ENCODE measurements at regions not wholly inside any gene's neighbourhood (a gene's known extent, or its start where the extent isn't known, plus 50 kb on each side); places are given as distances from the start of the nearest gene placed in this dataset.
"Not testable (repeated sequence)": the region's sequence is repeated elsewhere in the genome, so short reads cannot be mapped to it uniquely, and the experiment has no call there.

DNA sequence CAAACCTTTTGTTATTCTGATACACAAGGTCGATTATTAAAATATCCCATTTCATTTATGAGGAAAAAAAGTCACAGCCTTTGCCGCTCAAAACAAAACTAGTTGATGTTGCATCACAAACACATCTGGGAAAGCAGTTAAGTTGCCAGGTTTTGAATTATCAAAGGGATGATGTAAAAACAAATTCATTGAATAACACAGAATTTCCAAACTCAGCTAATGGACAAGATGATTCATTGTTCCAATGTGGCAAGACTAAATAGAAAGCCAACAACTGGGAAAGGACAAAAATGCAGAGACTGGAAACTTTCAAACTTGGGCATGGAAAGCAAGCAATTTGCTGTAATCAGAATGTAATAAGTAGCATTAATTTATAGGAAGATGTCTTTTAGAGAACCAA lies 610.0 kb upstream of the ZNF385D start:
- Histone ChIP-seq H3K27me3 (no peaks in the 10 kb centered on the region), H3K9me3 (no peaks in the 10 kb centered on the region), H3K36me3 (no peaks in the 10 kb centered on the region), H3K4me3 (no peak overlapping the region)
- no peak for DNase-seq

DNA sequence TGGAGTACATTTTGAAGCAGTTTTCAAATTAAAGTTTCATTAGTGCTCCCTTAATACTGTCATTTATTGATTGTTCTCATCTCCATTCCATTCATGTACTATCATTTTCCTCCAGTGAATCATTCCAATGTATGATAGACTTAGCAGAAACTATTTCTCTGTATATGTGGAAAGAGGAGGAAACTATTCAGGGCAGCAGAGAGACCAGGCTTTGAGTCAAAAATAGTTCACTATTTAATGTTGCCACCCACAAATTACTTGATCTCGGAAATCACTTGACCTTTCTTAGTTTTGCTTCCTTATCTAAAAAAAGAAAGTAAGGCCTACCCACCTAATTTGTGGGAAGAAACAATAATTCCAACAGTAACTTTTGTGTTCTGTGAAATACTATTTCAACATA lies 610.5 kb upstream of the ZNF385D start:
- Histone ChIP-seq H3K9me3 (no peaks in the 10 kb centered on the region), H3K36me3 (no peaks in the 10 kb centered on the region), H3K27me3 (no peaks in the 10 kb centered on the region), H3K4me3 (no peak overlapping the region)
- no peak for DNase-seq

DNA sequence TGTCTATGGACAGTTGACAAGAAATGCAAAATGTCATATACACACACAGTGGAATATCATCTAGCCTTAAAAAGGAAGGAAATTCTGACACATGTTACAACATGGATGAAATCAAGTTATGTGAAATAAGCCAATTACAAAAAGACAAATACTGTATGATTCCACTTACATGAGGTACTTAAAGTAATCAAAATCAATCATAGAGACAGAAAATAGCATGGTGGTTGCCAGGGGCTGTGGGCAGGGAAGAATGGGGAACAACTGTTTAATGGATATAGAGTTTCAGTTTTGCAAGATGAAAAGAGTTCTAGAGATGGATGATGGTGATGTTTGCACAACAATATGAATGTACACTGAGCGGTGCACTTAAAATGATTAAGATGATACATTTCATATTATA lies 613.8 kb upstream of the ZNF385D start:
- Histone ChIP-seq H3K36me3 (no peaks in the 10 kb centered on the region), H3K9me3 (no peaks in the 10 kb centered on the region)
- no peak for DNase-seq

DNA sequence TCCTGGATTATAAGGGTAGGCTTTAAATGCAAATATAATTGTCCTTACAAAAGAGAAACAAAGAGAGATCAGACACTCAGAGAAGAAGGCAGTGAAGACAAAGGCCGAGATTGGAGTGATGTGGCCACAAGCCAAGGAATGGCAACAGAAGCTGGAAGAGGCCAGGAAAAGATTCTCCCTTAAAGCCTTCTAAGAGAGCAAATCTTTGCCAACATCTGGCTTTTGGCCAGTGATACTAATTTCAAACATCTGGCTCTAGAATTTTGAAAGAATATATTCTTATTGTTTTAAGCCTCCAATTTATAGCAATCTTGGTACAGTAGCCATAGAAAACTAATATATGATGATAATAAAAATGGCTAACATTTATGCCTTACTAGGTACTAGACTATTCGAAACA lies 615.8 kb upstream of the ZNF385D start:
- H3K27me3 ChIP-seq = no peaks in the 10 kb centered on the region
- H3K4me3 ChIP-seq = no peak overlapping the region
- H3K36me3 ChIP-seq = no peaks in the 10 kb centered on the region
- no peak for DNase-seq
- H3K9me3 ChIP-seq = no peaks in the 10 kb centered on the region

More for the DNA sequence above, 613.8 kb upstream of the ZNF385D start:
- no peaks in the 10 kb centered on the region for H3K27me3 ChIP-seq
- H3K4me3 ChIP-seq = no peak overlapping the region

DNA sequence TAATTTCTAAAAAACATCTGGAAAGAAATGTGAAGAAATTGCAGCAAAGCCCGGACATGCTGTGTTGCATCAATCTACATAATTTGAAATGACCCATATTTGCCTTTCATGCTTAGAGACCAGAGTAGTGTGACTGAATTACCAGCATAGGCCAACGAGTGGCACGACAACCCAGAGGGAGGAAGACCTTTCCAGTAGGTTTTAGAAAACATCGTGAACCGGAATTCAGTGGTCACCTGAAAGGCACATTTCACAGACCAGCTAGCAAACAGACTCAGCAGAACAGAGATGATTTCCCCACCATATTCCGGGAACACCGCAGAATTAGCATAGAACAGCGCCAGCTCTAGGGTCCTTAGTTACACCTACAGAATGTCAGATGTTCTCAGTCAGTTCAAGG lies 620.0 kb upstream of the ZNF385D start:
- no peaks in the 10 kb centered on the region for H3K27me3 ChIP-seq
- DNase-seq = no peak
- H3K9me3 ChIP-seq = no peaks in the 10 kb centered on the region
- H3K4me3 ChIP-seq = no peak overlapping the region
- H3K36me3 ChIP-seq = no peaks in the 10 kb centered on the region

DNA sequence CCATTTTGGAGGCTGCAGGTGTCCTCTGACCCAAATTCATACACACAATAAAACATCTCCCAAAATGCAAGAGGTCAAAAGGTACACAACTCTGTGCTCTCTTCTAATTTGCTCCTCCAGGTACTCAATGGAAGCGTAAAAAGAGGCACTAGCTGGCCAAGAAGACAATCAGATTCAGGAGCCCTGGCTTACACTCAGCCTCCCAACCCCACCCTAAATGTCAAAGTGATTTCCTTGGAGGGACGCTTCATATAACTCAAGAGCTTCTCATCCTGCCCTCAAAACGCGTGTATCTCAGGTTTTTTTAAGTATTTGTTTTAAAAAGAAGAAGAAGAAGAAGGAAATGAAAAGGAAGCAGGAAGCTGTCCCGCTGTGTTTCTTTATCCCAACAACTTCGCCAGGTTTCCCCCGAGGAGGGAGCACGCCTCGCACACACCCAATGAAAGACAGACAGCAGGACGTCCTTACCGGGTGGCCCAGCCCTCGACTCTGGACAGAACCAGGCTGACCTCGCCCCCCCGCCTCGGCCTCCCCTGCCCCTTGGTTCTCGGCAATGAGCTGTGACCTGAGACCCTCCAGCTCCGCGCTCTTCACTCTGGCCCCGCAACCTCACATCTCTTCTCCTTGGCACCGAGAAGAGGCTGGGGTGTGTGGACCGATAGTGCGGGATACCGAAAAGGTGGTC lies 620.7 kb upstream of the ZNF385D start:
- Histone ChIP-seq H3K36me3 (no peaks in the 10 kb centered on the region), H3K9me3 (no peaks in the 10 kb centered on the region), H3K27me3 (no peaks in the 10 kb centered on the region), H3K4me3 (no peak overlapping the region)
- no peak for DNase-seq

DNA sequence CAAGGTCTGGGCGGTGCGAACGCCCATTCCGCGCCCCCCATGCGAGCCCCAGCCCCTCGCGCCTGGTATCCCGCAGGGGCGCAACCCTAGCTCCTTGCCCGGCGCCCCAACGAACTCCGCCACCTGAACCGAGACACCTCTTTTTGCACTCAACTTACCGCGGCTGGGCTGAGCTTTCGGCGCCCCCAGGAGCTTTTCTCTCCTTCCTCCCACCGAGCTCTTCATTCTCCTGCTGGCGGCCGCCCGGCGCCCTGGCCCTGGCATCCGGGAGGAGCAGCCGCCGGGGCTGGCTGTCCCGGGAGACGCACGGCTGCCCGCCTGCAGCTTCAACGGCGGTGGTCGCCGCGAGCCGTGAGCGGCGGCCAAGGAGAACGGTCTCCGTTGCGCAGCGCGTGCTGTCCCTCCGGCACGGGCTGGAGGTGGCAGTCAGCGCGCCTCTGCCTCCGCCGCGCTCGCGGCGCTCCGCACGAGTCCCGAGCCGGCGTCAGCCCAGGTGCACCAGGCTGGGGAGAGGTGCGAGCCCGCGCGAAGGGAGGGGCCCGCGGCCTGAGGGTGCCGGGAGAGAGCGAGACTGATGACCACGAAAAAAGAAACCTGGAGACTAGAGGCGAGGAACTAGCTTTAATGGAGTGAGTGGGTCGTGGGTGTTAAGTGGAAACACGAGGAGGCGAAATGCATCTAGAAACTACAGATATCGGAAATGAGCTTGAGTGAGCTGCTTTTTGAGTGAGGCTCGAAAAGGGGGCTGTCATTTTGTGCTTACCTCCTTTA lies 621.5 kb upstream of the ZNF385D start:
- DNase-seq = no peak
- Histone ChIP-seq H3K36me3 (no peaks in the 10 kb centered on the region), H3K27me3 (no peaks in the 10 kb centered on the region), H3K4me3 (peak overlapping the region; percentile 11; the same call in 1 of the 2 replicates), H3K9me3 (no peaks in the 10 kb centered on the region)

DNA sequence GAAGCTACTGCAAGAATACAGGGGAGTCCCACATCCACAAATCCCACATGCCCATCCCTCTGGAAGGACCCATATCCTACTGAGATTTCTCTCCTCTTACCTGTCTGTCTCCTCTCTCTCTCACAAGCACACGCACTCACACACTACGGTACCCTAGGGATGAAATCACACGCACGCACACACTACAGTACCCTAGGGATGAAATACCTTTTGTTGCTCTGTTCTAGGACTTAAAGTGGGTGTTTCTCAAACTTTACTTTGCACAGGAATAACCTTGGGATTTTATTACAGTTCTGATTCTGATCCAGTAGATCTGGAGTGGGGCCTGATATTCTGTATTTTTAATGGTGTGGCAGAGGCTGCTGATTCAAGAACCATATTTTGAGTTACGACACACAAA lies 622.2 kb upstream of the ZNF385D start:
- H3K9me3 ChIP-seq = no peaks in the 10 kb centered on the region
- no peaks in the 10 kb centered on the region for H3K36me3 ChIP-seq
- no peaks in the 10 kb centered on the region for H3K27me3 ChIP-seq
- no peak for DNase-seq
- H3K4me3 ChIP-seq = no peak overlapping the region

DNA sequence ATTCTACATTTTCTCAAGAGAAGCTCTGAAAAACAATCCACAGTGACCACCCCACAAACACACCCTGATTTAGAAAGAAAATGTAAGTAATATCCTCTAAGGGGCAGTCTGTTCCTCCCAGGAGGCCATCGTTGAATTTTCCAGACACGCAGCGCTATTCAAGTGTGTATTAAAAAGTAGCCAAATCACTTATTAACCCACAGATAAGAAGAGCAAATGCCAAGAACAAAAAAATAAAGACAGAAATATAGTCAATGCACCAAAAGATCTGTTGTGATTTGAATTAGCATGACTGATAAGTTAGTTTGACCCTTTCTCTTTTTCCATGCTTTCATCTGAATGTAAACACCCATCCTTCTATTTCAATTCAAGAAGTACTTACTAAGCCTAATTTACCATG lies 622.8 kb upstream of the ZNF385D start:
- Histone ChIP-seq H3K9me3 (no peaks in the 10 kb centered on the region), H3K36me3 (no peaks in the 10 kb centered on the region), H3K4me3 (no peak overlapping the region), H3K27me3 (no peaks in the 10 kb centered on the region)
- no peak for DNase-seq

DNA sequence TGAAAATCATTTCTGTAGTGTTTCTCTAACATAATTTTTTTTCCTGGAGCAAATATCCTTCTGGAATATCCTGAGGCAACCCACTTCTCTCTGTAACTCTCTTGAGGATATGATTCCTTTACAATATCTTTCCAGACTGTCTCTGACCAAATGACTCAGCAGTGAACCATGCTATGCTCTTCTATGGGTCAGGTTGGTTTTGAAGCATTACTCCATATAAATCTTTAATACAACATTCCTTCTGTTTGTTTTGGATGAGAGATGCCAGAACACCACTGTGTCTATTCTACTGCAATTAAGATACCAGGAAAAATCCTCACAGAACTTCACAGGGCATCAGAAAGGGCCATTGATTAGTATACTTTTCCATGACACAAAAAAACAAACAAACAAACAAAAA lies 626.4 kb upstream of the ZNF385D start:
- DNase-seq = peak; percentile 4
- H3K27me3 ChIP-seq = no peaks in the 10 kb centered on the region

DNA sequence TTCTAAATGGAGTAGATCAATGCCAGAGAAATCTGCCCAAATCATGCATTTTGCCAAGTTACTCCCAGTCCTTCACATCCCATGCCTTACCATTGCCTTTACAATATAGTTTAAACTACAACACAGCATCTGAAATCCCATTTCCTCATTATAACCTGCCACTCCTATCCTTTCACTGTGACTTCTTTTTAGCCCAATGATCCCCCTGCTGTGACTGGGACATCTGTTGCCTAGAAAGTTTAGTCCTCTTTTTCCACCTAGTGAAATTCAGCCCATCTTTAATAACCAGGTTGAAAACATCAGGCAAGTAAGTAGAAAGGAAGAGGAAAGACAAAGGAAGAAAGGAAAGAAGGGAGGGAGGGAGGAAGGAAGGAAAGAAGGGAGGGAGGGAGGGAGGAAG lies 627.9 kb upstream of the ZNF385D start:
- Histone ChIP-seq H3K27me3 (no peaks in the 10 kb centered on the region), H3K4me3 (no peak overlapping the region), H3K9me3 (no peaks in the 10 kb centered on the region), H3K36me3 (no peaks in the 10 kb centered on the region)
- no peak for DNase-seq

More for the DNA sequence above, 626.4 kb upstream of the ZNF385D start:
- Histone ChIP-seq H3K9me3 (no peaks in the 10 kb centered on the region), H3K36me3 (no peaks in the 10 kb centered on the region), H3K4me3 (no peak overlapping the region)

DNA sequence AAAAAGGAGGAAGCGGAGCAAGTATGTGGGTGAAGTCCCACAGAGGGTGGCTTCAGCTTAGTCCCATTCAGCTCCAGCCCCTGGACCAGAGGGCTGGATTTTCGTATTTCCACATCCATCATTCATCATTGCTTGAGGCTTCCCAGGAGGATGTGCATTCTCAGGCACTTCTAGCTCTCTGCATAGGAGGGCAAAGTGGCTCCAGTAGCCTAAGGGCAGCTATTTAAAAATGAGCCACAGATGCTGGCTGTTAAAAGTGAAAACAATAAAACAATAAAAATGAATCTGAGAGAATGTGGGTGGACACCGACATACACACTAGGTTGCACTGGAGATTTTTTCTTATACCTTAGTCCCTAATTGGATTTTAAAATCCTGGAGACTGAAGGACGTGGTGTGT lies 629.2 kb upstream of the ZNF385D start:
- no peak for DNase-seq
- Histone ChIP-seq H3K9me3 (no peaks in the 10 kb centered on the region), H3K4me3 (no peak overlapping the region), H3K36me3 (no peaks in the 10 kb centered on the region), H3K27me3 (no peaks in the 10 kb centered on the region)

DNA sequence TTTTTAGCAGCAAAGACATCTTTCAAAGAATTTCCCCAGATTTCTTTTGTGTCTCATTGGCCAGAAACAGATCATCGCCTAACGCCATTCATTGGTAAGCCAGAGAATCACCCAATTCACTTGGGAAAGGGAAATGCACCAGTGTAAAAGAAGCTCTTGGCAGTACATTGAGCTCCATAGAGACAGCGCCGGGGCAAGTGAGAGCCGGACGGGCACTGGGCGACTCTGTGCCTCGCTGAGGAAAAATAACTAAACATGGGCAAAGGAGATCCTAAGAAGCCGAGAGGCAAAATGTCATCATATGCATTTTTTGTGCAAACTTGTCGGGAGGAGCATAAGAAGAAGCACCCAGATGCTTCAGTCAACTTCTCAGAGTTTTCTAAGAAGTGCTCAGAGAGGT lies 630.6 kb upstream of the ZNF385D start:
- H3K9me3 ChIP-seq, H3K4me3 ChIP-seq, H3K27me3 ChIP-seq, H3K36me3 ChIP-seq: not testable (repeated sequence)
- DNase-seq = peak; percentile 16

DNA sequence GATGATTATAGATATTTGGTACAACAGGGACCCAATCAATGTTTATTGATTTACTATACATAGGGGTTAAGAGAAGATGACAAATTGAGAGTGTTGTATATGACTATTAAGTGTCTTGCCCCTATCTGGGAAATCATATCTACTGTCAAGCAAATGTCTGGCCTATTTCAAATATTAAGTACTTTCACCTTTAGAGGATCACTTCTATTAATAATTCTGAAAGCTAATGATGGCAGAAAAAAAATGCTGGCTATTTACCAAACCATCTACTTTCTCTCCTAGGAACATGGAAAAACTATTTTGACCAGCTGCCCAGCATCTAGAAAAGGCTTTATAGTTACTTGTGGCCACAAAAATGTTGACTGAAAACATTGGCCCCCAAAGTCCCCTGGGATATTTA lies 632.3 kb upstream of the ZNF385D start:
- H3K36me3 ChIP-seq = no peaks in the 10 kb centered on the region
- no peak for DNase-seq
- no peaks in the 10 kb centered on the region for H3K27me3 ChIP-seq
- no peak overlapping the region for H3K4me3 ChIP-seq
- no peaks in the 10 kb centered on the region for H3K9me3 ChIP-seq

DNA sequence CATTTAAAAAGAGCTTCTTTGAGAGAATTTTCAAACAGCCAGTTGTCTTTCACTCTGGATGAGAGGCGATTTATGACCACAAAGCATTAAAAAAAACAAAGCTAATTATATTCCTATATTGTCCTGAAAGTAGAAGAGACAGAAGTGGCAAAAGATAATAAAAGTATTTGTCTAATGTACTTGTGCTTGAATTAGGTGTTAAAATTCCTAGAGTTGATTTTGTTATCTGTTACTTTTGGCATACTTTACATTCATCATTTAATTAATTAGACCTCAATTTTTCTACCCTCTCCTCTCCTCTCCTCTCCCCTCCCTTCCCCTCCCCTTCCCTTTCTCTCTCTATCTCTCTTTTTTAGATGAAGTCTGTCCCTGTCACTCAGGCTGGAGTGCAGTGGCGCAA lies 635.1 kb upstream of the ZNF385D start:
- no peak for DNase-seq
- no peaks in the 10 kb centered on the region for H3K27me3 ChIP-seq
- H3K4me3 ChIP-seq = no peak overlapping the region
- H3K9me3 ChIP-seq = no peaks in the 10 kb centered on the region
- H3K36me3 ChIP-seq = no peaks in the 10 kb centered on the region

DNA sequence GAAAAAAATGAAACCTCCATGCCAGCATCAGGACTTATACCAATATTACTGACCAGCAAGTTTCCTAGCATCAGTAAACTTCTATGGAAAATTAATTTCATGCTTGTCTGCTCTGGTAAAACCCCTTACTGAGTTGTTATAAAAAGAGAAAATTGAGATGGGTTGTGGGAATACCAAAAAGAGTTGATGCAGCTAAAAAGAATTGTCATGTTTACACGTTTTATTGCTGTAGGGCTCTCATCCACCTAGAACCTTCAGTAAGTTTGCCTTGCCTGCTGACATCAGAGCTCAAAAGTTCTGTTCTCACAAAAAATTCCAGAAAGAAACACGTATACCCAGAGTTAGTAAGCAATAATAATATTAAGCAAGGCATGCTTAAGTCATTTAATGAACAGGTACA lies 641.3 kb upstream of the ZNF385D start:
- Histone ChIP-seq H3K9me3 (no peaks in the 10 kb centered on the region), H3K36me3 (no peaks in the 10 kb centered on the region), H3K27me3 (no peaks in the 10 kb centered on the region), H3K4me3 (no peak overlapping the region)
- no peak for DNase-seq

DNA sequence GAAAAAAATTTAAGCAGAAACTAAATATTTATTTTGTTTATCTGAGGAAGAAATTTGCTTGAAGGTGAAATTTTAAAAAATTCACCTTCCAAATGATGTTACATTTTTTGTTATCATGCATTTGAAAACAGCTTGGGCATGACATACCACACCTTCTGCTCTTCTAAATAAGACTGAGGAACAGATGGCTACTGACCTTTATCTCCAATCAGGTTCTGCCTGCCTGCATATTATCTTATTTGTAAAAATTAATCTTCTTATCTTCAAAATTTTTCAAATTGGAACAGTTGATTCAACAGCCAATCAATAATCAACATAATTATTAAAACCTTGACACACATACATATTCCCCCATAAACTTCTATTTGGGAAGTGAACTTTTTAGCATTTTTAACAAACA lies 641.8 kb upstream of the ZNF385D start:
- Histone ChIP-seq H3K9me3 (no peaks in the 10 kb centered on the region), H3K27me3 (no peaks in the 10 kb centered on the region), H3K4me3 (no peak overlapping the region), H3K36me3 (no peaks in the 10 kb centered on the region)
- DNase-seq = no peak

DNA sequence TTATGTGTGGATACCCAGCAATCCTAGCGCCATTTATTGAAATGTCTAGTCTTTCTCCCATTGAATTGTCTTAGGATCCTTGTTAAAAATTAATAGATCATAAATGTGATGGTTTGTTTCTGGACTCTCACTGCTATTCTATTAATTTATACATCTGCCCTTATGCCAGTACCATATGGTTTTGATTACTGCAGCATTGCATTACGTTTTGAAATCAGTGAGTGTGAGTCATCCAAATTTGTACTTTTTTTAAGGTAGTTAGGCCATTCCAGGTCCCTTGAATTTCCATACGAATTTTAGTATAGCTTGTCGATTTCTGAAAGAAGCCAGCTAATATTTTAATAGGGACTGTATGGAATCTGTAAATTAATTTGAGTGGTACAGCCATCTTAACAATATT lies 648.6 kb upstream of the ZNF385D start:
- no peak overlapping the region for H3K4me3 ChIP-seq
- H3K36me3 ChIP-seq = no peaks in the 10 kb centered on the region
- no peaks in the 10 kb centered on the region for H3K27me3 ChIP-seq
- DNase-seq = no peak
- H3K9me3 ChIP-seq = no peaks in the 10 kb centered on the region

Measured in MG63 (cell line).